CD4-positive, alpha-beta T cell treated with Interleukin-4 for 1 hour (primary cell): ENCODE measurements at regions not wholly inside any gene's neighbourhood (a gene's known extent, or its start where the extent isn't known, plus 50 kb on each side); places are given as distances from the start of the nearest gene placed in this dataset.
"Not testable (repeated sequence)": the region's sequence is repeated elsewhere in the genome, so short reads cannot be mapped to it uniquely, and the experiment has no call there.

Experiments used
- DNase-seq, 2 donors: peaks; one replicate each; pipeline ENCODE4 v3.0.0-alpha.2; 2020 to 2022

GRCh38 chr12:46487567-46488131, 115.1 kb upstream of the SLC38A2 start:
- DNase-seq = peak in 1 of 2 donors; percentile 25

GRCh38 chr12:46486588-46486987, 114.0 kb upstream of the SLC38A2 start:
- DNase-seq = no peak

GRCh38 chr12:46485853-46486252, 113.3 kb upstream of the SLC38A2 start:
- no peak for DNase-seq

GRCh38 chr12:46484396-46485061, 112.0 kb upstream of the SLC38A2 start:
- no peak for DNase-seq

- DNase-seq = no peak
Measured at GRCh38 chr12:46483572-46484395, 111.2 kb upstream of the SLC38A2 start.

- DNase-seq = no peak
Measured at GRCh38 chr12:46480724-46481123, 108.2 kb upstream of the SLC38A2 start.

- no peak for DNase-seq
Measured at GRCh38 chr12:46480316-46480715, 107.7 kb upstream of the SLC38A2 start.

GRCh38 chr12:46478123-46478522, 105.5 kb upstream of the SLC38A2 start:
- DNase-seq = no peak

GRCh38 chr12:46477541-46477940, 105.0 kb upstream of the SLC38A2 start:
- DNase-seq = no peak

GRCh38 chr12:46475972-46476645, 103.5 kb upstream of the SLC38A2 start:
- no peak for DNase-seq

GRCh38 chr12:46474385-46474784, 101.8 kb upstream of the SLC38A2 start:
- not testable (repeated sequence) for DNase-seq

GRCh38 chr12:46473634-46474329, 101.2 kb upstream of the SLC38A2 start:
- DNase-seq = peak in 1 of 2 donors; percentile 47

GRCh38 chr12:46472893-46473633, 100.5 kb upstream of the SLC38A2 start:
- no peak for DNase-seq

GRCh38 chr12:46472144-46472705, 99.7 kb upstream of the SLC38A2 start:
- DNase-seq = no peak

GRCh38 chr12:46471404-46471803, 98.8 kb upstream of the SLC38A2 start:
- no peak for DNase-seq

- DNase-seq = no peak
Measured at GRCh38 chr12:46470975-46471374, 98.4 kb upstream of the SLC38A2 start.

GRCh38 chr12:46470036-46470627, 97.6 kb upstream of the SLC38A2 start:
- peak; percentile 20 to 28 for DNase-seq

- DNase-seq = no peak
Measured at GRCh38 chr12:46468813-46469212, 96.2 kb upstream of the SLC38A2 start.

GRCh38 chr12:46468160-46468559, 95.6 kb upstream of the SLC38A2 start:
- no peak for DNase-seq

GRCh38 chr12:46465307-46465706, 92.7 kb upstream of the SLC38A2 start:
- no peak for DNase-seq

- no peak for DNase-seq
Measured at GRCh38 chr12:46464863-46465262, 92.3 kb upstream of the SLC38A2 start.
